ENCODE measurements at regions not wholly inside any gene's neighbourhood (a gene's known extent, or its start where the extent isn't known, plus 50 kb on each side); places are given as distances from the start of the nearest gene placed in this dataset.
"Not testable (repeated sequence)": the region's sequence is repeated elsewhere in the genome, so short reads cannot be mapped to it uniquely, and the experiment has no call there.

GRCh38 chrX:65878456-65878855 is 161.4 kb downstream of the VSIG4 start:
- TF ChIP-seq, protein P1, sequence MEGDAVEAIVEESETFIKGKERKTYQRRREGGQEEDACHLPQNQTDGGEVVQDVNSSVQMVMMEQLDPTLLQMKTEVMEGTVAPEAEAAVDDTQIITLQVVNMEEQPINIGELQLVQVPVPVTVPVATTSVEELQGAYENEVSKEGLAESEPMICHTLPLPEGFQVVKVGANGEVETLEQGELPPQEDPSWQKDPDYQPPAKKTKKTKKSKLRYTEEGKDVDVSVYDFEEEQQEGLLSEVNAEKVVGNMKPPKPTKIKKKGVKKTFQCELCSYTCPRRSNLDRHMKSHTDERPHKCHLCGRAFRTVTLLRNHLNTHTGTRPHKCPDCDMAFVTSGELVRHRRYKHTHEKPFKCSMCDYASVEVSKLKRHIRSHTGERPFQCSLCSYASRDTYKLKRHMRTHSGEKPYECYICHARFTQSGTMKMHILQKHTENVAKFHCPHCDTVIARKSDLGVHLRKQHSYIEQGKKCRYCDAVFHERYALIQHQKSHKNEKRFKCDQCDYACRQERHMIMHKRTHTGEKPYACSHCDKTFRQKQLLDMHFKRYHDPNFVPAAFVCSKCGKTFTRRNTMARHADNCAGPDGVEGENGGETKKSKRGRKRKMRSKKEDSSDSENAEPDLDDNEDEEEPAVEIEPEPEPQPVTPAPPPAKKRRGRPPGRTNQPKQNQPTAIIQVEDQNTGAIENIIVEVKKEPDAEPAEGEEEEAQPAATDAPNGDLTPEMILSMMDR (IDR thresholded peaks at IDR 0.05; ENCODE audit: low read depth, low read length), result no peak
- Histone ChIP-seq H3K27ac (no peak overlapping the region), H3K9me3 (ENCODE audit: severe bottlenecking) (no peaks in the 10 kb centered on the region), H3K36me3 (no peaks in the 10 kb centered on the region), H3K27me3 (ENCODE audit: insufficient read depth, low read depth, severe bottlenecking) (peaks cover 27% of the 10 kb centered on the region), H3K4me3 (ENCODE audit: low read depth, low read length) (no peak overlapping the region)
- no peak for DNase-seq

- H3K9me3 ChIP-seq (ENCODE audit: severe bottlenecking), result no peaks in the 10 kb centered on the region
- no peak overlapping the region for H3K27ac ChIP-seq
- no peak overlapping the region for H3K4me3 ChIP-seq (ENCODE audit: low read depth, low read length)
- TF ChIP-seq, protein P1 (IDR thresholded peaks at IDR 0.05; ENCODE audit: low read depth, low read length), result no peak
- H3K36me3 ChIP-seq, result no peaks in the 10 kb centered on the region
- peaks cover 27% of the 10 kb centered on the region for H3K27me3 ChIP-seq (ENCODE audit: insufficient read depth, low read depth, severe bottlenecking)
- no peak for DNase-seq
Observed at GRCh38 chrX:65877953-65878352, 161.9 kb downstream of the VSIG4 start.

- H3K27me3 ChIP-seq (ENCODE audit: insufficient read depth, low read depth, severe bottlenecking), result peaks cover 29% of the 10 kb centered on the region
- H3K27ac ChIP-seq; H3K4me3 ChIP-seq (ENCODE audit: low read depth, low read length); H3K36me3 ChIP-seq; H3K9me3 ChIP-seq (ENCODE audit: severe bottlenecking); DNase-seq: not testable (repeated sequence)
Observed at GRCh38 chrX:65875614-65876013, 164.3 kb downstream of the VSIG4 start.

GRCh38 chrX:65874765-65875164 is 165.1 kb downstream of the VSIG4 start:
- DNase-seq, result no peak
- TF ChIP-seq, protein P1 (IDR thresholded peaks at IDR 0.05; ENCODE audit: low read depth, low read length), result no peak
- Histone ChIP-seq H3K36me3 (no peaks in the 10 kb centered on the region), H3K9me3 (ENCODE audit: severe bottlenecking) (peaks cover 2% of the 10 kb centered on the region), H3K4me3 (ENCODE audit: low read depth, low read length) (no peak overlapping the region), H3K27ac (no peak overlapping the region), H3K27me3 (ENCODE audit: insufficient read depth, low read depth, severe bottlenecking) (peaks cover 27% of the 10 kb centered on the region)

GRCh38 chrX:65874110-65874509 is 165.8 kb downstream of the VSIG4 start:
- H3K27me3 ChIP-seq (ENCODE audit: insufficient read depth, low read depth, severe bottlenecking), result peaks cover 28% of the 10 kb centered on the region
- no peaks in the 10 kb centered on the region for H3K36me3 ChIP-seq
- peaks cover 2% of the 10 kb centered on the region for H3K9me3 ChIP-seq (ENCODE audit: severe bottlenecking)
- H3K27ac ChIP-seq, result no peak overlapping the region
- no peak overlapping the region for H3K4me3 ChIP-seq (ENCODE audit: low read depth, low read length)
- TF ChIP-seq, protein P1 (IDR thresholded peaks at IDR 0.05; ENCODE audit: low read depth, low read length), result no peak
- no peak for DNase-seq

GRCh38 chrX:65873385-65873784 is 166.5 kb downstream of the VSIG4 start:
- peaks cover 2% of the 10 kb centered on the region for H3K9me3 ChIP-seq (ENCODE audit: severe bottlenecking)
- no peak for DNase-seq
- H3K36me3 ChIP-seq, result no peaks in the 10 kb centered on the region
- no peak overlapping the region for H3K27ac ChIP-seq
- peaks cover 30% of the 10 kb centered on the region for H3K27me3 ChIP-seq (ENCODE audit: insufficient read depth, low read depth, severe bottlenecking)
- H3K4me3 ChIP-seq (ENCODE audit: low read depth, low read length), result no peak overlapping the region
- TF ChIP-seq, protein P1 (IDR thresholded peaks at IDR 0.05; ENCODE audit: low read depth, low read length), result no peak
